GM10248 (cell line): ENCODE measurements at regions not wholly inside any gene's neighbourhood (a gene's known extent, or its start where the extent isn't known, plus 50 kb on each side); places are given as distances from the start of the nearest gene placed in this dataset.

Source experiments
- CTCF ChIA-PET: fragments of 300-600 bp; sonication (Branson Sonifier 250); formaldehyde crosslinking; extraction: SDS; loops from one replicate; lab custom pipeline; 2021; ENCODE audit warnings: antibody characterized with exemption; lab: Yijun Ruan, JAX
- POLR2A ChIA-PET: fragments of 350-650 bp; sonication (Branson Sonifier 250); formaldehyde crosslinking; extraction: SDS; loops from one replicate; lab custom pipeline; 2020; ENCODE audit warnings: antibody characterized with exemption; lab: Yijun Ruan, JAX
- DNase-seq: peaks from one replicate; pipeline ENCODE4 v3.0.0; 2012; ENCODE audit errors: extremely low spot score
- TF ChIP-seq, protein P1 (sequence below): IDR thresholded peaks from 2 replicates; pipeline ENCODE4 v1.5.1; 2012; ENCODE audit warnings: mild to moderate bottlenecking, low read depth; ENCODE audit errors: extremely low read depth, missing control alignments, control extremely low read depth

DNA sequence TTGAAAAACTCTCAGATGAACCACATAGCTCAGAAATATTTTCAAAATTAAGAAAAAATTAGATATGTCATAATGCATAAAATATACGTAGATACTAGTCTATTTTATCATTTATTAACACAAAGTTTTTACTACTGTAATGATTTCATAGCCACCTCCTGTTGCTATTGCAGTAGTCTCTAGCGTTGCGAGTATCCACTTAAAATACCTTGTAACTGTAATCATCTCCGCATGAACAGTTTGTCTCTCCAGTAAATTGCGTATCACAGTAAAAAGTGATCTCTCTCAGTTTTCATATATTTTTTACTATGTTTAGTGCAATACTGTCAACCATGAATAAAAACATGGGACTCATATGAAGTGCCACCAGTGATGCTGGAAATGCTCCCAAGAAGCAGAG is 417.9 kb upstream of the ZNF462 start:
- CTCF ChIA-PET: no interaction called here
- TF ChIP-seq, protein P1, sequence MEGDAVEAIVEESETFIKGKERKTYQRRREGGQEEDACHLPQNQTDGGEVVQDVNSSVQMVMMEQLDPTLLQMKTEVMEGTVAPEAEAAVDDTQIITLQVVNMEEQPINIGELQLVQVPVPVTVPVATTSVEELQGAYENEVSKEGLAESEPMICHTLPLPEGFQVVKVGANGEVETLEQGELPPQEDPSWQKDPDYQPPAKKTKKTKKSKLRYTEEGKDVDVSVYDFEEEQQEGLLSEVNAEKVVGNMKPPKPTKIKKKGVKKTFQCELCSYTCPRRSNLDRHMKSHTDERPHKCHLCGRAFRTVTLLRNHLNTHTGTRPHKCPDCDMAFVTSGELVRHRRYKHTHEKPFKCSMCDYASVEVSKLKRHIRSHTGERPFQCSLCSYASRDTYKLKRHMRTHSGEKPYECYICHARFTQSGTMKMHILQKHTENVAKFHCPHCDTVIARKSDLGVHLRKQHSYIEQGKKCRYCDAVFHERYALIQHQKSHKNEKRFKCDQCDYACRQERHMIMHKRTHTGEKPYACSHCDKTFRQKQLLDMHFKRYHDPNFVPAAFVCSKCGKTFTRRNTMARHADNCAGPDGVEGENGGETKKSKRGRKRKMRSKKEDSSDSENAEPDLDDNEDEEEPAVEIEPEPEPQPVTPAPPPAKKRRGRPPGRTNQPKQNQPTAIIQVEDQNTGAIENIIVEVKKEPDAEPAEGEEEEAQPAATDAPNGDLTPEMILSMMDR: no peak
- DNase-seq: no peak
- POLR2A ChIA-PET: no interaction called here

DNA sequence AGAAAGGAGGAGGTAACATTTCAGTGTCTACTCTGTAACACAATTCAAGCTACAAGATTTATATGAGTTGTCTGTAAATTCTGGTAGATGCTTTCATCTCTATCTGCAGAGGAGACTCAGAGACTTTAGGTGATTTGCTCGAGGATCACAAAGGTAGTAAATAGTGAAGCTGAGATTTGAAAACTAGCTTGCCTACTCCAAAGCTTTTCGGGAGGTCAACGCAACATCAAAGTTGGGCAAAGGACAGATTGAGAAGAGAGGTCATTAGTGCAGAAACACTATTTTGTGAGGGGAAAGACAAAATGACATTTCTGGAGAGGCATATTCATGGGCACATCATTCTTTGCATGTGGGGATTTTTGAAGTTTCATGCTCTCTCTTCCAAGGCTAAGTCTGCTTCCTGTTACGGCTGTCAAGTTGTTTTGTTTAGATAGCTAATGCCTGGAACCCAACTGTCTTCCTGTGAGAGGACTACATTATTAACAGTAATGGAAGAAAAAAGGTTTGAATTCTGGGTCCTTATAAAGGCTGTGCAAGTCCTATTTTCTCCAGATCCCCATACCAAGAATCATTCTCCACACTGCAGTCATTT is 413.5 kb upstream of the ZNF462 start:
- DNase-seq: no peak
- POLR2A ChIA-PET: no interaction called here
- CTCF ChIA-PET: interaction anchor here (0.8 to 1.7 kb wide), 4 partner anchors 13 to 19 kb away, joined by 3 to 4 read pairs (median 3); no protein-coding TSS in a partner anchor
- TF ChIP-seq, protein P1: no peak

GRCh38 chr9:106450549-106450948 is 412.4 kb upstream of the ZNF462 start:
- no peak for DNase-seq
- POLR2A ChIA-PET: no interaction called here
- TF ChIP-seq, protein P1: no peak
- CTCF ChIA-PET: interaction anchor here (1.4 kb wide), 1 partner anchor 14 kb away, joined by 4 read pairs; no protein-coding TSS in a partner anchor

DNA sequence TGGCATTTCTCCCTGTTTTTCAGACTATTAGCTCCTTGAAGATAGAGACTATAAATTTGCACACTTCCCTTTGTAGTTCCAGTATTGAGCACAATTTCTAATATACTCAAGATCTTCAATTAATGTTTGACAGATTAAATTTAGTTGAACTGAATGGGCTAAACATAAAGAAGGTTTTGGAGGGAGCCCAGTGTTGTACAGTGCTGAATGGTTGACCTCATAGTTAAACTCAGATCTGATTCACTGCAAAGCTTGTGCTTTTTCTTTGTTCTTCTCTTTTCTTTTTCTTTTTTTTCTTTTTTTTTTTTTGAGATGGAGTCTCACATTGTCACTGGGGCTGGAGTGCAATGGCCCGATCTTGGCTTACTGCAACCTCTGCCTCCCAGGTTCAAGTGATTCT is 411.7 kb upstream of the ZNF462 start:
- CTCF ChIA-PET: no interaction called here
- POLR2A ChIA-PET: no interaction called here
- no peak for DNase-seq
- TF ChIP-seq, protein P1: no peak

DNA sequence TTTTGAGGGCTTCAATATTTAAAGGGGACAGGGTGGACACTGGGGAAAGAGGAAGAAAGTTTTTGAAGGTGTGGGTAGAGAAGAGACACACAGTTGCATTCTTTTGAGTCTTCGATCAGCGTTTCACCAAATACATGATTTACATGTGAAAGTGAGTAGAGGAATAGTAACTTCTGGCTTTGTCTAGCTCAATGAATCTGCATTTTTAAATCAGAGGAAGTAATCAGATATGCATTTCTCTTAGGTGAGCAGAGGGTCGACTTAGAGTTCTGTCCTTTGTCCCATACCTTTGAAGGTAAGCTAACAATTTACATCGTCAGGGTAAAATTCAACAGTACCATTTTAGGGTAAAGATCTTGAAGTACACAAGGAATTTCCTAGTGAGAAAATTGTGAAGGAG is 406.4 kb upstream of the ZNF462 start:
- ChIA-PET POLR2A (no interaction called here), CTCF (interaction anchor here (1.3 to 1.8 kb wide), 2 partner anchors 12 to 171 kb away, joined by 3 to 4 read pairs; no protein-coding TSS in a partner anchor)
- DNase-seq: no peak
- TF ChIP-seq, protein P1: no peak

GRCh38 chr9:106467113-106467864 is 395.7 kb upstream of the ZNF462 start:
- TF ChIP-seq, protein P1: no peak
- no peak for DNase-seq
- ChIA-PET POLR2A (no interaction called here), CTCF (interaction anchor here (1.2 kb wide), 1 partner anchor 10 kb away, joined by 4 read pairs; no protein-coding TSS in a partner anchor)
